ENCODE measurements at regions not wholly inside any gene's neighbourhood (a gene's known extent, or its start where the extent isn't known, plus 50 kb on each side); places are given as distances from the start of the nearest gene placed in this dataset.
"Not testable (repeated sequence)": the region's sequence is repeated elsewhere in the genome, so short reads cannot be mapped to it uniquely, and the experiment has no call there.

DNA sequence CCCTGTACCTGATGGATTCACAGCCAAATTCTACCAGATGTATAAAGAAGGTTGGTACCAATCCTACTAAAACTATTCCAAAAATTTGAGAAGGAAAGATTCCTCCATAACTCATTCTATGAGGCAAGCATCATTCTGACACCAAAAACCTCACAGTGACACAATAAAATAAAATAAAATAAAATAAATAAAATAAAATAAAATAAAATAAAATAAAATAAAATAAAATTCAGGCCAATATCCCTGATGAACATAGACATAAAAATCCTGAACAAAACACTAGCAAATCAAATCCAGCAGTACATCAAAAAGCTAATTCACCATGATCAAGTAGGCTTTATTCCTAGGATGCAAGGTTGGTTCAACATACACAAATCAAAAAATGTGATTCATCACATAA lies 108.1 kb downstream of the PROX1 start:
- H3K4me1 ChIP-seq; H3K4me3 ChIP-seq; ATAC-seq; H3K27ac ChIP-seq; H3K36me3 ChIP-seq; DNase-seq; H3K27me3 ChIP-seq; intact Hi-C loops (cut with DNase I); H3K9me3 ChIP-seq: not testable (repeated sequence)

DNA sequence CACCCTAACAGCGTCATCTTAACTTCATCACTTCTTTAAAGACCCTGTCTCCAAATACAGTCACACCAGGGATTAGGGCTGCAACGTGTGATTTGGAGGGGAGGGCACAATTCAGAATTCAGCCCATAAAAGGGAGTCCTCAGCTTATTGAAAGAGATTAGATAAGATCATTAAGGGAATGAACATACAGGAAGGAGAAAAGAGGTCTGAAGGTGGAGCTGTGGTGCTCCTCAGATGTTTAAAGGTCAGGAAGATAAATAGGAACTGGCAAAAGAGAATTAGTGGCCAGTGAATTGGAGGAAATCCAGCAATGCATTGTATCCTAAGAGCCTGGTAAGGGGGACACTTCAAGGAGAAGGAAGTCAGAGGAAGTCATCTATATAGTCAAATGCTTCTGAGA lies 113.5 kb downstream of the PROX1 start:
- Histone ChIP-seq H3K27ac (no peak overlapping the region), H3K4me3 (no peak overlapping the region), H3K27me3 (no peaks in the 10 kb centered on the region), H3K36me3 (no peaks in the 10 kb centered on the region), H3K4me1 (no peaks in the 10 kb centered on the region), H3K9me3 (no peaks in the 10 kb centered on the region)
- intact Hi-C loops (cut with DNase I) = no loop called here
- TF ChIP-seq, protein P1, sequence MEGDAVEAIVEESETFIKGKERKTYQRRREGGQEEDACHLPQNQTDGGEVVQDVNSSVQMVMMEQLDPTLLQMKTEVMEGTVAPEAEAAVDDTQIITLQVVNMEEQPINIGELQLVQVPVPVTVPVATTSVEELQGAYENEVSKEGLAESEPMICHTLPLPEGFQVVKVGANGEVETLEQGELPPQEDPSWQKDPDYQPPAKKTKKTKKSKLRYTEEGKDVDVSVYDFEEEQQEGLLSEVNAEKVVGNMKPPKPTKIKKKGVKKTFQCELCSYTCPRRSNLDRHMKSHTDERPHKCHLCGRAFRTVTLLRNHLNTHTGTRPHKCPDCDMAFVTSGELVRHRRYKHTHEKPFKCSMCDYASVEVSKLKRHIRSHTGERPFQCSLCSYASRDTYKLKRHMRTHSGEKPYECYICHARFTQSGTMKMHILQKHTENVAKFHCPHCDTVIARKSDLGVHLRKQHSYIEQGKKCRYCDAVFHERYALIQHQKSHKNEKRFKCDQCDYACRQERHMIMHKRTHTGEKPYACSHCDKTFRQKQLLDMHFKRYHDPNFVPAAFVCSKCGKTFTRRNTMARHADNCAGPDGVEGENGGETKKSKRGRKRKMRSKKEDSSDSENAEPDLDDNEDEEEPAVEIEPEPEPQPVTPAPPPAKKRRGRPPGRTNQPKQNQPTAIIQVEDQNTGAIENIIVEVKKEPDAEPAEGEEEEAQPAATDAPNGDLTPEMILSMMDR (IDR thresholded peaks at IDR 0.05) = no peak
- DNase-seq (no peak), ATAC-seq (no peak)

DNA sequence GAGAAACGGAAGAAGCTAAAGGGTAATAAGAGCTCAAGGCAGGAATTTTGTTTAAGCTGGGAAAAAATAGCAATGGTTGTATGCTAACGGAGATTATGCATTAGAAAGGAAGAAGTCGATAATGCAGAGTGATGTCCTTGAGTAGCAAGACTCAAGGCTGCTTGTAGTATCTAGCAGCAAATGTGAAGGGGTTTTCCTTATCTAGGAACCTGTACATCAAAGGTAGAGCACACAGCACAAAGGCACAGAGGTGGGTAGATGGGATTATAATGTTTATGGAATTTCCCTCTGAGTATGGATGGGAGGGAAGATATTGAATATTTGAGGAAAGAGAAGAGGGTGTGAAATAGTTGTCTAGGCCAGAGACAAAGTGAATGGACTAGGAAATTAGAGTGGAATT lies 114.1 kb downstream of the PROX1 start:
- H3K9me3 ChIP-seq = no peaks in the 10 kb centered on the region
- no peaks in the 10 kb centered on the region for H3K27me3 ChIP-seq
- H3K4me3 ChIP-seq = no peak overlapping the region
- H3K36me3 ChIP-seq = no peaks in the 10 kb centered on the region
- H3K4me1 ChIP-seq = no peaks in the 10 kb centered on the region
- no peak for DNase-seq
- intact Hi-C loops (cut with DNase I) = no loop called here
- TF ChIP-seq, protein P1 (IDR thresholded peaks at IDR 0.05) = no peak
- H3K27ac ChIP-seq = no peak overlapping the region
- no peak for ATAC-seq

DNA sequence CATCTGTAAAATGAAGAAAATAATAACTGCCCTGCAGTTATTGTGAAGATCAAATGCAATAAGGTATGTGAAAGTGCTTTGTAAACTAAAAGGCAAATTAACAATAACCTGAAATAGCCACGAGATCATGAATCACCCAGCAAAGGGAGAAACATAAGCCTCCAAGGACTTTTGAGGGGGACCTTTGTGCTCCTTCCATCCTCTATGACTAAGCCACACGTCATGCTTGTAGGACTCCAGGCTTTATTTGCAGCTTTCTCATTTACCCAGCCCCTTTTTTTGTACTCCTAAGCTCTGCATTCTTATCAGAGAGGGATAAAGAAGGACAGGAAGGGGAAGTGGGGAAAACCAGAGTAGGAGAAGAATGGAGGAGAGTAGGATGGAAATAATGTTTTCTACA lies 115.1 kb downstream of the PROX1 start:
- no peaks in the 10 kb centered on the region for H3K27me3 ChIP-seq
- TF ChIP-seq, protein P1 (IDR thresholded peaks at IDR 0.05) = no peak
- H3K4me1 ChIP-seq = no peaks in the 10 kb centered on the region
- ATAC-seq = no peak
- intact Hi-C loops (cut with DNase I) = no loop called here
- no peak overlapping the region for H3K27ac ChIP-seq
- DNase-seq = no peak
- no peak overlapping the region for H3K4me3 ChIP-seq
- no peaks in the 10 kb centered on the region for H3K9me3 ChIP-seq
- no peaks in the 10 kb centered on the region for H3K36me3 ChIP-seq

DNA sequence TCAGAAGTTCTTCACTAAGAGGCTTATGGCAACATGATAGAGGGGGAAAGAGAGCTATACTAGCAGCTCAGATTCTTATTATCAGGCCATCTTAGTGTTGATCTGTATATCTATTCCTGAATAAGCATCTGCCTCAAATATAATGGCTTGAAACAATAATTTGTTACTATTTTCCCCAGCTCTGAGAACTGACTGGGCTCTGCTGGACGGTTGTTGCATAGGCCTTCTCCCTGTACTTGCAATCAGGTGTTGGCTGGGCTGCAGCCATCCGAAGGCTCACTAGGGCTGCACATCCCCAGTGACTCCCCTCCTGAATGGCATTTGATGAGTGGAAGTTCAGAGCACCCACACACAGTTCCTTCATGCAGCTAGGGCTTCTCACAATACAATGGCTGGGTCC lies 116.0 kb downstream of the PROX1 start:
- Histone ChIP-seq H3K27me3 (no peaks in the 10 kb centered on the region), H3K4me1 (no peaks in the 10 kb centered on the region), H3K36me3 (no peaks in the 10 kb centered on the region), H3K27ac (no peak overlapping the region), H3K4me3 (no peak overlapping the region), H3K9me3 (no peaks in the 10 kb centered on the region)
- no peak for DNase-seq
- TF ChIP-seq, protein P1 (IDR thresholded peaks at IDR 0.05) = no peak
- intact Hi-C loops (cut with DNase I) = no loop called here
- no peak for ATAC-seq

DNA sequence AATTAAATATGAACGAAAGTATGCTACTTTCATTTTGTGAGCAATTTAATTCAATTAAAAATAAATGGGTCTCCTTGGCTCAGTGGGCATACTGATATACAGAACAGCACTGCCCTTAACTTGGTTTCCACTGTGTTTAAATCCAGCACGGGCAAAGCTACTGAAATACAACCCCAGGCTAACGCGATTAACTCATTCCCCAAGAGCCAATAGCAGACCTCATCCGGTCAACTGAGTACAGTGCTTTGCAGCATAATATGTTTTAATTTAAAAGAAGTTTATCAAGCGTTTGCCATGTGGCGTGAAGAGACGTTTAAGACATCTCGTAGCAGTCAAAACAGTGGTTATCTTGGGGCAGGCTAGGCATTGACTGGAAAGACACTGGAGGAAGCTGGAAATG lies 118.6 kb downstream of the PROX1 start:
- Histone ChIP-seq H3K9me3 (no peaks in the 10 kb centered on the region), H3K27ac (no peak overlapping the region), H3K27me3 (no peaks in the 10 kb centered on the region), H3K4me1 (no peaks in the 10 kb centered on the region), H3K4me3 (no peak overlapping the region), H3K36me3 (no peaks in the 10 kb centered on the region)
- DNase-seq (no peak), ATAC-seq (no peak)
- intact Hi-C loops (cut with DNase I) = no loop called here
- TF ChIP-seq, protein P1 (IDR thresholded peaks at IDR 0.05) = no peak
